Activated CD4-positive, alpha-beta T cell treated with anti-CD3 and anti-CD28 coated beads, Interleukin-2, amount 10 ng/mL, durations not matched to agents 7 days and 5 days (primary cell): ENCODE measurements at regions not wholly inside any gene's neighbourhood (a gene's known extent, or its start where the extent isn't known, plus 50 kb on each side); places are given as distances from the start of the nearest gene placed in this dataset.

Source experiments
- CTCF ChIA-PET: fragments of 350-600 bp; sonication (Branson Sonifier 250); formaldehyde crosslinking; loops from one replicate; lab custom pipeline; 2021; ENCODE audit warnings: antibody characterized with exemption; lab: Charles Lee
- POLR2A ChIA-PET: fragments of 350-600 bp; sonication (Branson Sonifier 250); formaldehyde crosslinking; loops from one replicate; lab custom pipeline; 2021; ENCODE audit warnings: antibody characterized with exemption; lab: Charles Lee
- DNase-seq: peaks from one replicate; pipeline ENCODE4 v3.0.0-alpha.2; 2020
- H3K27ac Mint-ChIP-seq: one replicate; pipeline ENCODE4 v1.8.0; 2021; ENCODE audit warnings: mild to moderate bottlenecking, moderate library complexity, mixed read lengths
- H3K27me3 Mint-ChIP-seq: one replicate; pipeline ENCODE4 v1.8.0; 2021; ENCODE audit warnings: mixed read lengths
- H3K36me3 Mint-ChIP-seq: one replicate; pipeline ENCODE4 v1.8.0; 2021; ENCODE audit warnings: low read depth, mixed read lengths
- H3K4me1 Mint-ChIP-seq: one replicate; pipeline ENCODE4 v1.8.0; 2021; ENCODE audit warnings: mixed read lengths
- H3K4me3 Mint-ChIP-seq: one replicate; pipeline ENCODE4 v1.8.0; 2021; ENCODE audit warnings: mild to moderate bottlenecking, moderate library complexity, mixed read lengths
- H3K9me3 Mint-ChIP-seq: one replicate; pipeline ENCODE4 v1.8.0; 2021; ENCODE audit warnings: mixed read lengths

DNA sequence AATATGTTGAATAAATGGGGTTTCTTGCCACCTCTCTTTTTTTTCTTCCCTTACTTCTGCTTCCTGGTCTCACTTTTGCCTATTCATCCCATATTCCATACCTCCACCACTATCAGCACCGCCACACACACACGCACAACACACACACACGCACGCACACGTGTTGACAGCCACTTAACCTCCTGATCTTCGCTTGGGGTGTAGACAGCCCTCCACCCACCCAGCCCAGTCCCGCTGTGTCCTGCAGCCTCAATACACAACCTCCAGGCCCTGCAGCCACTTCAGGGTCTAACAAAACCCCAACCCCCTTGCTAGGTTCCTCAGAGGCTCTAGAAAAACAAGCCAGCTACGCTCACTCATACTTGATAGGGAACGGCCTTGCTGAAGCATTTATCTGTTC is 72.3 kb downstream of the LINC00237 start:
- Mint-ChIP-seq H3K4me3 (no peak overlapping the region), H3K27ac (no peak overlapping the region), H3K36me3 (no peaks in the 10 kb centered on the region), H3K9me3 (no peaks in the 10 kb centered on the region), H3K4me1 (no peaks in the 10 kb centered on the region), H3K27me3 (peaks cover 7% of the 10 kb centered on the region)
- ChIA-PET POLR2A (no interaction called here), CTCF (no interaction called here)
- no peak for DNase-seq

DNA sequence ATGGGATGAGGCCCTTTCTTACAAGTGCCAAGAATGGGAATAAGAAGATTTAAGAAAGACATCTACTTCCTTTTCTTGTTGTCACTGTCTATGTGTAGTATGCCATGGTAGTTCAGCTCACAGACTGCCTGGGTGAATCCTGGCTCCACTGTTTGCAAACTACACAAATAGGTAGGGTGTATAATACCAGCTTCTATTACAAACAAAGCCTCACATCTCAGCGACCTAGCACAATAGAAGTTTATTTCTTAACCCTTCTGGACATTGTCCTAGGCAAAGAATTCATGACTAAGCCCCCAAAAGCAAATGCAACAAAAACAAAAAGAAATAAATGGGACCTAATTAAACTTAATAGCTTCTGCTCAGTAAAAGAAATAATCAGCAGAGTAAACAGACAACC is 74.5 kb downstream of the LINC00237 start:
- Mint-ChIP-seq H3K9me3 (no peaks in the 10 kb centered on the region), H3K4me3 (no peak overlapping the region), H3K27ac (no peak overlapping the region), H3K4me1 (no peaks in the 10 kb centered on the region), H3K36me3 (no peaks in the 10 kb centered on the region), H3K27me3 (peaks cover 7% of the 10 kb centered on the region)
- CTCF ChIA-PET: no interaction called here
- no peak for DNase-seq
- POLR2A ChIA-PET: no interaction called here

DNA sequence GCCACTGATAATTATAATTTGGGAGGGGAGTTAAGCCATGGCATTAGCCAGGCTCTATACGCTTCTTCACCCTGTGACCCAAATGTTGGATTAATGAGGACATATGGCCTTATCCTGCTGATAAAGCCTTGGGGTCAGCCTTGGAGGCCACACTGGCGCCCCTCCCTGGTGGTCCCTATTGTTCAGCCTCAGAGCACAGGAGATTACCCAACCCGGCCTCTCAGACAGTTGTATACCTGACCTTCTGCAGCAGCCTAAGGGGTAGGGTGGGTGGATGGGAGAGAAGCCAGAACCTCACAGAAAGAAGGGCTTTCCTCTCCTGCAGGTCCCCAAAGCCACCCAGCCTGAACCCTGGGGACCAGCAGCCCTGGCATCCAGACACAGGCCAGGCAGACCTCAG is 76.8 kb downstream of the LINC00237 start:
- DNase-seq: no peak
- H3K4me1 Mint-ChIP-seq: no peaks in the 10 kb centered on the region
- H3K4me3 Mint-ChIP-seq: no peak overlapping the region
- ChIA-PET POLR2A (interaction anchor here (0.7 kb wide), 1 partner anchor 862 kb away, joined by 4 read pairs; no protein-coding TSS in a partner anchor), CTCF (no interaction called here)
- no peaks in the 10 kb centered on the region for H3K36me3 Mint-ChIP-seq
- H3K27ac Mint-ChIP-seq: no peak overlapping the region
- no peaks in the 10 kb centered on the region for H3K9me3 Mint-ChIP-seq
- peaks cover 7% of the 10 kb centered on the region for H3K27me3 Mint-ChIP-seq

DNA sequence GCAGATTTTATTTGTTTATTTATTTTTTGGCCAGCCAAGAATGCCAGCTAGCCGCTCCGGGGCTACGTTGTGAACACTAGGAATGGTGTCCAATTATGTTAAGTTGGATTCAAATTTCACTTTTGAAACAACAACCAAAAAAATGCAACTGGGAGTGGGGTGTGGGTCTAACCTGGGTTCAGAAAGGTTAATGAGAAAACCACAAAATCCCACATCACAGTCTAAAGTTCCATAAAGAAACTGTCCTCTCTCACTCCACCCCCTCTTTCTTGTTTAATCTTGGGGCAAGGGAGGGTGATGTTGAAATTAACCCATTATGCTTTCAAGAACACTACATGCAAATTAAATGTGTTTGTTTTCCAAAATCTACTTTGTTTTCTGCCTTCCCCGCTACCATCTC is 77.2 kb downstream of the LINC00237 start:
- Mint-ChIP-seq H3K9me3 (no peaks in the 10 kb centered on the region), H3K27me3 (peaks cover 7% of the 10 kb centered on the region), H3K4me3 (no peak overlapping the region), H3K36me3 (no peaks in the 10 kb centered on the region), H3K4me1 (no peaks in the 10 kb centered on the region), H3K27ac (no peak overlapping the region)
- ChIA-PET CTCF (no interaction called here), POLR2A (interaction anchor here (0.7 kb wide), 1 partner anchor 861 kb away, joined by 4 read pairs; no protein-coding TSS in a partner anchor)
- DNase-seq: no peak

DNA sequence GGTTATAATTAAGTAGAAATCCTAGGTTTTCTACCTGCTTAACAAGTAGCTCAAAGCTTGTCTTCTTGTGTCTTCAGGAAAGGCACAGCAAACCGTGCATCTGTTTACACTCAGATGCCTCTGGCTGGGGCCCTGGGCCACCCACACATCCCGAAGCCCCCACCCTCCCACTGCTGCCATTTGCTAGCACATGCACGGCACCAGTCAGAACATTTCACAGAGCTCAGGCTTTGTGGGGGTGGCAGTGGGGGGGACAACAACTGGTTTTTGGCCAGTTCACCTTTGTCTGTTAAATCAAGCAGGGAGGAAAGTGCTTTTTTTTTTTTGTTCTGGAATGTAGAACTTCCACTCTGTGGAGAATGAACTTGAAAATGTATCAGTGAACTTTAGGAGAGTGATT is 77.7 kb downstream of the LINC00237 start:
- DNase-seq: no peak
- H3K27ac Mint-ChIP-seq: no peak overlapping the region
- CTCF ChIA-PET: no interaction called here
- POLR2A ChIA-PET: interaction anchor here (0.7 kb wide), 1 partner anchor 861 kb away, joined by 4 read pairs; no protein-coding TSS in a partner anchor
- no peak overlapping the region for H3K4me3 Mint-ChIP-seq
- H3K4me1 Mint-ChIP-seq: no peaks in the 10 kb centered on the region
- H3K9me3 Mint-ChIP-seq: no peaks in the 10 kb centered on the region
- H3K27me3 Mint-ChIP-seq: peaks cover 7% of the 10 kb centered on the region
- H3K36me3 Mint-ChIP-seq: no peaks in the 10 kb centered on the region

DNA sequence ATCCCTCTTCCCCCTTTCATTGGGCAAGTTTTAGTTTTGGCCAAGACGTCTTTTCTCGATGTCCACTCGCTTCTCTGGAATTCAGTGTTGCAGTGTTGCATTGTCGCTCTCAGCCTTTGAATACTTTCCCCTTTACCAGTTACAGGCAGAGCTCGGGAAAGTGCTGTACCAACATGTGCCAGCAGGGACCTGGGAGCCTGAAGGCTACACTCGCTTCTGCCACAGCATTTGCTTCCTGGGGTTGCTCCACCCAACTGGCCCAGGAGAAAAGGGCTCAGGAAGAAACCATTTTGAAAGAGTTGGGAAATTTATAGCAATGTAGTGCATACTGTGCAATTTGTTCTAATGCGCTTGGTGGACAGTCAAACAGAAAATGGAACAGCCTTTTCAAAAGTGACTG is 78.6 kb downstream of the LINC00237 start:
- ChIA-PET CTCF (no interaction called here), POLR2A (no interaction called here)
- H3K4me1 Mint-ChIP-seq: no peaks in the 10 kb centered on the region
- H3K27ac Mint-ChIP-seq: no peak overlapping the region
- no peak overlapping the region for H3K4me3 Mint-ChIP-seq
- no peak for DNase-seq
- H3K9me3 Mint-ChIP-seq: no peaks in the 10 kb centered on the region
- H3K27me3 Mint-ChIP-seq: peaks cover 11% of the 10 kb centered on the region
- no peaks in the 10 kb centered on the region for H3K36me3 Mint-ChIP-seq

DNA sequence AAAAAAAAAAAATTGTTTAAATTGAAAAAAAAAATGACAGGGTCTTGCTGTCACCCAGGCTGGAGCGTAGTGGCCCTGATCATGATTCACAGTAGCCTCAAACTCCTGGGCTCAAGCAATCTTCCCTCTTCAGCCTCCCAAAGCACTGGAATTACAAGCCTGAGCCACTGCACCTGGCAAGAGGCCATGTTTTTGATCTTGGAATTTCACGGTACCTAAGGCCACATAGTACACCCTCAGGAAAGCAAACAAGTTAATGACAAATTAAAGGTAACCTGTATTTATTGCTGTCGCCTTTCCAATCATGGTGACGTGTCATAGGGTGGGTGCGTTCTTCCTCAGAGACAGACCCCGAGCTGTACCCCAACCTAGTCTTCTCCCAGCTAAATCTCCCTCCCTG is 79.2 kb downstream of the LINC00237 start:
- H3K4me1 Mint-ChIP-seq: no peaks in the 10 kb centered on the region
- no peak overlapping the region for H3K27ac Mint-ChIP-seq
- no peak overlapping the region for H3K4me3 Mint-ChIP-seq
- no peaks in the 10 kb centered on the region for H3K9me3 Mint-ChIP-seq
- no peak for DNase-seq
- H3K27me3 Mint-ChIP-seq: peaks cover 11% of the 10 kb centered on the region
- CTCF ChIA-PET: no interaction called here
- no peaks in the 10 kb centered on the region for H3K36me3 Mint-ChIP-seq
- POLR2A ChIA-PET: no interaction called here

DNA sequence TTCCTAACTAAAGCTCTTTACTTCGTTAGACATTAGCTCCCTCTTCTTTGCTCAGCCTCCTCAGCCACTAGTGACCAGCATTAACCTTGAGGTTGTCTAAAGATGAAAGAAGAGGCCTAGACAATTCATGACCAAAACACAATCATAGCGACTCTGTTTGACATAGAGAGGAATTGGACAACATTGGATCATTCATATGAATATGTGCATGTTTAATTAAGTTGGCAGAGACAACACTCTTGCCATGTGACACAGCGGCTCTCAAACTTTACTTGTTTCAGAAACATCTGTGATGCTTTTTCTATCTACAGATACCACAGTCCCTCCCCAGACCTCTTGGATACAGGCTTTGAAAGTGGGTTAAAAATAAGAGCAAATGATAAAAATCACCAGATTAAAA is 81.7 kb downstream of the LINC00237 start:
- DNase-seq: no peak
- CTCF ChIA-PET: no interaction called here
- H3K4me1 Mint-ChIP-seq: no peaks in the 10 kb centered on the region
- H3K36me3 Mint-ChIP-seq: no peaks in the 10 kb centered on the region
- H3K27me3 Mint-ChIP-seq: peaks cover 28% of the 10 kb centered on the region
- POLR2A ChIA-PET: no interaction called here
- H3K4me3 Mint-ChIP-seq: no peak overlapping the region
- H3K9me3 Mint-ChIP-seq: no peaks in the 10 kb centered on the region
- H3K27ac Mint-ChIP-seq: no peak overlapping the region

DNA sequence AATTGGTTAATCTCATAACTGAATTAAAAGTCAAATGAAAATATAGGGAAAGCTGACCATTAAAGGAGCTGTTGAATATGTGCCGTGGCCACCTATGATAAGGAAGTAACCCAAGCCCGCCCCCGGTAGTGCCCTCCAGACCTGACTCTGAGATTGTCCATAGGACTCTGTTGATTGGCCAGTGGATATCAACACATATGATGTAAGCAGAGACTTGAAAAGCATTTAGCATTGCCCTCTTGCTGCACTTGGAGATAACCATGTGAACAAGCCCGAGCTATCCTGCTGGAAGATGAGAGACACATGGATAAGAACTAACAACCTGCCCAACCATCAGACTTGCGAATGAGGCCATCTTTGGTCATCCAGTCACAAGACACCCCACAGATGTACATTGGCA is 83.2 kb downstream of the LINC00237 start:
- H3K9me3 Mint-ChIP-seq: no peaks in the 10 kb centered on the region
- CTCF ChIA-PET: no interaction called here

DNA sequence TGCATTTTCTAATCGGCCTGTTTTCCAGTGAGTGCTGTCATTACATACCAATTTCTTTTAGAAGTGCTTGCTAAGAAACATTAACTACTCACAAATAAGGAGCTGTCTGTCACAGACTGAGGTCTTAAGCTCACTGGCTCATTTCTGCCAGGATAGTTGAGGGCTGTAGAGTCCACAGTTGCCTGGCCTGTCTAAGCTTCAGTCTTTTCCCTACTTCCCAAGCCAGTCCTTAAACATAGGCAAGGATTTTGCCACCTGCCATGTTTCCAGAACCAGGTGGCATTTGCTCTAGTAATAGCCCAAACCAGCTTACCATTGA is 84.7 kb downstream of the LINC00237 start:
- no peak for DNase-seq
- POLR2A ChIA-PET: no interaction called here
- H3K4me1 Mint-ChIP-seq: no peaks in the 10 kb centered on the region
- no peak overlapping the region for H3K4me3 Mint-ChIP-seq
- no peaks in the 10 kb centered on the region for H3K36me3 Mint-ChIP-seq
- no peaks in the 10 kb centered on the region for H3K9me3 Mint-ChIP-seq
- CTCF ChIA-PET: no interaction called here
- peaks cover 46% of the 10 kb centered on the region for H3K27me3 Mint-ChIP-seq
- H3K27ac Mint-ChIP-seq: no peak overlapping the region

More for the DNA sequence above, 83.2 kb downstream of the LINC00237 start:
- DNase-seq: no peak
- Mint-ChIP-seq H3K4me1 (no peaks in the 10 kb centered on the region), H3K36me3 (no peaks in the 10 kb centered on the region), H3K27ac (no peak overlapping the region), H3K4me3 (no peak overlapping the region), H3K27me3 (peaks cover 41% of the 10 kb centered on the region)
- POLR2A ChIA-PET: no interaction called here

DNA sequence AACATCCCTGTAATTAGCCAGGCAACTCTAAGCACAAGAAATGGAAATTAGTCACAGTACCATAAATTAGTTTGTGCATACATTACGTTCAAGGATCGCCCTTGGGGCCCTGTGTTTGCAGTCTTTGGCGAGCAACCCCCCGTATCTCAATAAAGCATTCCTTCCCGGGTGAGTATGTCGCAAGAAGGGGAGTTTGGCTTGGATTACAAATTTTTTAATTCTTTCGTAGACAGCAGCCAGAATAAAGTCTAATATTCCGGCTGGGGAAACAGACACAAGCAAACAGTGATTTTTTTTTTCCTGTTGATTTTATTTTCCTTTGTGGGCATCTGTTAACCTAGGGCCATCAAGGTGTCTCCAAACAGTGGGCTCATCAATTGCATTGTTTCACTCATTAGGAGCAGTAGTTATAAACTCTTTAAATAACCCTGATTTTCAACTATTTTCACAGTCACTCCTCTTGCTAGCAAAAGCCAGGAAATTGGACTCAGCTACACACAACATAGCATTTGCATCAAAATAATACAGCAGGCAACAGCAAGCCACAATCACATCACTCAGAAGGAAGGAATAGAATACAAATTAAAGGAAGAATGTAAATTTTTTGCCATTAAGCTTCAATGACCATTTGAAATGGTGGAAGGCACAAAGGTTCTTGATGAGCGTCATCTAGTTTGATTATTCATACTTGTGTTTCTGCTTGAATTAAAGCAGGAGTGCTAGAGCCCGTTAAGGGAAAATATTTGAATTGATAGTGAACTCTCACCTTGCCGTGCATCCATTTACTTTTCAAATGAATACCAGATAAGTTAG is 85.3 kb downstream of the LINC00237 start:
- POLR2A ChIA-PET: no interaction called here
- no peak for DNase-seq
- no peaks in the 10 kb centered on the region for H3K9me3 Mint-ChIP-seq
- peaks cover 46% of the 10 kb centered on the region for H3K27me3 Mint-ChIP-seq
- H3K27ac Mint-ChIP-seq: no peak overlapping the region
- no peaks in the 10 kb centered on the region for H3K36me3 Mint-ChIP-seq
- no peak overlapping the region for H3K4me3 Mint-ChIP-seq
- H3K4me1 Mint-ChIP-seq: no peaks in the 10 kb centered on the region
- CTCF ChIA-PET: no interaction called here

DNA sequence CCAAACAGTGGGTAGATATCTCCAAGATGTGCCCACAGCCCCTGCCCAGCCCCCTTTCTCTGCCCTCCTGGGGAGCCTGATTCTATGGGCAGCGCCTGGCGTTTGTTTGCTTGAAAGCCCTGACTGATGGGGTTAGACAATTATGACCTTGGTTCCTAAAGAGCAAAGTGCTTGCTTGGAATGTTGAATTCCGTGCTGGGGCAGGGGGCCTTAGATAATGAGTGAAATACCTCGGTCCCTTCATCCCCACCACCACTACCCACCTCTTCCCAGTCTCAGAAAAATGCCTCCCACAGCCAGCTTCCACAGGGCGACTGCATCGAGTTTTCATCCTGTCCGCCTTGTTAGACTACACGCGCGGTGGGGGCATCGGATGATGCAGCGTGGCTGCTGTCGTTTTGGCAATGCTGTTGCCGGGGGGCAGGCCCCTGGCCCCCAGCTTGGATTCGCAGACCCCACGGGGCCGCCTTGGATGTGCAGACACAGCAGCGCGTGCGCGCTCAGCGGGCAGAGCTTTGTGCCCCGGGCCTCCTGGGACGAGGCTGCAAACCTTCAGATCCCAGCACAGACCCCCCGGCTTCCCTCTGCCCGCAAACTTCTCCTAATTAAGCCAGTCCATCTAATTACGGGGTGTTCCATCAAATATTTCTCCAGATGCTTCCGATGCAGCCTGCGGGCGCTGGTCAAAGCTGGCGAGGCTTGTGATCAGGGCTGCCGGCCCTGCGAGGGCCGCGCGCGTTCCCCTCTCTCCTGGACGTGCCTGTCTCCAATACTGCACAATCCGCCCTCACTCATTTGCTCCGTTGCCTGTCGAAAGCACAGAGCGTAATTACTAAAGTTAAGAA is 86.1 kb downstream of the LINC00237 start:
- Mint-ChIP-seq H3K27me3 (peaks cover 46% of the 10 kb centered on the region), H3K36me3 (no peaks in the 10 kb centered on the region), H3K4me1 (no peaks in the 10 kb centered on the region), H3K27ac (no peak overlapping the region), H3K9me3 (no peaks in the 10 kb centered on the region), H3K4me3 (no peak overlapping the region)
- no peak for DNase-seq
- ChIA-PET CTCF (no interaction called here), POLR2A (no interaction called here)

DNA sequence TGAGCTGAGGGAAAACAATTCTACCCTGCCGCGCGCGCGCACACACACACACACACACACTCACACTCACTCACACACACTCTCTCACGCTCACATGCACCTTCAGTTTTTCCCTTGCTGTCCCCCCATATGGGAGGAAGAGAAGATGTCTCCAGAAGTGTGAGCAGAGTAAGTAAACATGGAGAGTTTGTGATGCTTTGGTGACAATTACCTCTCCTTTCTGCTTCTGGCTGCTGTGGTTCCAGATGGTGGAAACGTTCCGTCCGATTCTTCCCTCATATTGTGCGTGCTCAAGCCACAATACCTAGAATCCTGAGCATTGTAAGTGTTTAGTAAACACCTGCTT is 86.7 kb downstream of the LINC00237 start:
- H3K27me3 Mint-ChIP-seq: peaks cover 46% of the 10 kb centered on the region
- no peaks in the 10 kb centered on the region for H3K9me3 Mint-ChIP-seq
- ChIA-PET CTCF (no interaction called here), POLR2A (no interaction called here)
- no peak overlapping the region for H3K4me3 Mint-ChIP-seq
- no peaks in the 10 kb centered on the region for H3K36me3 Mint-ChIP-seq
- H3K27ac Mint-ChIP-seq: no peak overlapping the region
- no peaks in the 10 kb centered on the region for H3K4me1 Mint-ChIP-seq
- no peak for DNase-seq
